ENCODE measurements at regions not wholly inside any gene's neighbourhood (a gene's known extent, or its start where the extent isn't known, plus 50 kb on each side); places are given as distances from the start of the nearest gene placed in this dataset.

DNA sequence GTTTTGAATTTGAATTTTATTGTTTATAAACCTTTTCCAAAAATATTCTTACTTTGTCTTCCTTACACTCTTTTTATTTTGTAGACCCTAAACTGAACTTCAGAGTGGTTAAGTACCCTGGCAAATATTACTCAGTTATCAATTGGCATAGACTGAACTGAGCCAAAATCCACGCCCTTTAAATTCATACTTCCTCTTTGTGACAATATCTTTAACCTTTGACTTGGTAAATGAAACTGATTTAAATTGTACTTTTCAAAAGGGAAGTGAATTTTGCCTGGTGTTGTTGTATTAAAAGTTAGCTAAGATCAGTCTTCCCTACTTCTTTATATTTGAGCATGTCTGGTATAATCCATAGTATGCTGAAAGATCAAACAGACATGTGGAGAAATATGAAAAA is 184.3 kb upstream of the USP15 start:
- TF ChIP-seq POLR2A (IDR thresholded peaks at IDR 0.05) (no peak), CTCF (IDR thresholded peaks at IDR 0.05) (no peak)

Data from adrenal gland (tissue), 5 donors.